Heart left ventricle (tissue), 16 donors: ENCODE measurements at regions not wholly inside any gene's neighbourhood (a gene's known extent, or its start where the extent isn't known, plus 50 kb on each side); places are given as distances from the start of the nearest gene placed in this dataset.

Experiments used
- ATAC-seq, 4 donors: fragments of 200-7000 bp; cut with Tn5 transposase; one replicate each; pipeline ENCODE4 v1.9.1; 2020 to 2022; ENCODE audit warnings: moderate library complexity in 4 of 4, mild to moderate bottlenecking in 3 of 4, moderate number of reproducible peaks in 1 of 4
- DNase-seq, 5 donors: peaks; one replicate each; pipeline ENCODE4 v3.0.0-alpha.2; 2020
- H3K27ac ChIP-seq, 12 donors: fragments of 200-600 bp; sonication (generic) in 4 of 12; one replicate each; pipeline versions ENCODE4 v1.5.0 to v1.8.0; 2016 to 2022; ENCODE audit warnings: mild to moderate bottlenecking in 2 of 12
- H3K27me3 ChIP-seq, 9 donors: fragments of 200-600 bp; sonication (generic) in 2 of 9; one replicate each; pipeline versions ENCODE4 v1.5.1 to v1.8.0; 2016 to 2022; ENCODE audit warnings: mild to moderate bottlenecking in 3 of 9
- H3K36me3 ChIP-seq, 9 donors: fragments of 200-600 bp; sonication (generic) in 2 of 9; one replicate each; pipeline versions ENCODE4 v1.5.0 to v1.8.0; 2018 to 2022; ENCODE audit warnings: mild to moderate bottlenecking in 2 of 9
- H3K4me1 ChIP-seq, 12 donors: fragments of 200-600 bp; sonication (generic) in 4 of 12; one replicate each; pipeline versions ENCODE4 v1.5.0 to v1.8.0; 2016 to 2022; ENCODE audit warnings: mild to moderate bottlenecking in 3 of 12
- H3K4me3 ChIP-seq, 12 donors: fragments of 200-600 bp; sonication (generic) in 4 of 12; one replicate each; pipeline versions ENCODE4 v1.5.0 to v1.8.0; 2017 to 2022; ENCODE audit warnings: mild to moderate bottlenecking in 9 of 12, moderate library complexity in 4 of 12
- H3K9me3 ChIP-seq, 12 donors: fragments of 200-600 bp; sonication (generic) in 4 of 12; one replicate each; pipeline versions ENCODE4 v1.5.0 to v1.8.0; 2016 to 2022; ENCODE audit warnings: mild to moderate bottlenecking in 1 of 12
- POLR2A ChIP-seq, 2 donors: fragments of 450-650 bp; IDR thresholded peaks; one replicate each; pipeline ENCODE4 v1.6.1; 2017; ENCODE audit warnings: antibody characterized with exemption in 2 of 2, mild to moderate bottlenecking in 2 of 2, moderate library complexity in 2 of 2
- WGBS, 4 donors: extraction: QIAGEN DNeasy Blood & Tissue Kit in 2 of 4; methylation state at CpG; one replicate each; pipeline versions ENCODE4 v1.1.5 to v1.1.7; 2013 to 2018; 5-methylcytosine and 5-hydroxymethylcytosine counted together
- intact Hi-C, 10 donors: fragments of 100-400 bp; cut with DNase I; formaldehyde crosslinking; loops; one replicate each; pipeline versions ENCODE4 v1.11.1 to v1.14.2; 2022
- TF ChIP-seq, protein P1 (sequence below), 12 donors: fragments of 200-600 bp; sonication (generic) in 4 of 12; IDR thresholded peaks; one replicate each; pipeline versions ENCODE4 v1.5.0 to v1.8.0; 2018 to 2022; ENCODE audit warnings: antibody characterized with exemption in 12 of 12, mild to moderate bottlenecking in 5 of 12
- donor health status: ischemic (EF 13 %, LVEDD 7.1; RV severe dilation, severe dysfunction).
- donor health status: healthy with polysubstance abuse.
- donor health status: DM: no; HTN: yes; CAD: no.
- donor health status: DM: no; HTN: no; CAD: no.
- donor health status: ischemic (EF 25% LVEDD 6.9; RV normal size, moderate dysfunction).
- donor health status: ischemic (EF 25% LVEDD 5.7; RV mildly dilated, moderate dysfunction).
- donor health status: healthy.
- donor health status: DM: yes; HTN: yes; CAD: no.
- donor health status: ischemic (EF 35%, LVEDD 5.7; RV mildly dilated, moderate dysfunction).
- donor health status: nonischemic (EF 11% LVEDD 7.7; RV severe dilation, severe dysfunction).
- donor health status: DM: yes; HTN: yes; CAD: no.
- donor health status: PGD.
- donor health status: ischemic (EF 29% LVEDD 5.4; RV normal size, mild dysfunction).
- donor health status: nonischemic (EF 23%, LVEDD 6.1; RV moderate dilation, normal function).

DNA sequence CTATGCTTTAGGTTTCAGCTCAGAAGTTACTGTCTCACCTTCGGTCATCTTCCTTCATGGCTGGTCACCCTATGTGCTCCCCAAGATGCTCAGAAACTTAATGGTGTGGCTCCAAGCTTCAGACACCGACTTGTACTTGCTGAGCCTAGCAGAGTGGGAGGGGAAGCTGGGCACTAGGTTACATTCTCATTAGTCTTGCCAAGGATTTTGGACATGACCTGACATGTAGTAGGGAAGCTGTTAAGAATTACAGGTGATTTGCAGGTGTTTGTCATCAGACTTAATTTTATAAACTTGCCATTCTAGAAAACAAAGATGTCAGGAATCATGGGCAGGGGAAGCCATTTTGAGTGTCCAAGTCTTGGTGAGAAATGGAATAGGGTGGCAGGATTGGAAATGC, 72.4 kb downstream of the CCNG2 start:
- Histone ChIP-seq H3K4me1 (peaks cover 0 to 5% (median 0%) of the 10 kb centered on the region in 12 donors), H3K9me3 (peaks cover 0 to 27% (median 9%) of the 10 kb centered on the region in 12 donors), H3K27ac (no peak overlapping the region), H3K36me3 (no peaks in the 10 kb centered on the region), H3K4me3 (no peak overlapping the region), H3K27me3 (no peaks in the 10 kb centered on the region)
- DNase-seq (no peak), ATAC-seq (no peak)
- intact Hi-C loops = no loop called here
- TF ChIP-seq POLR2A (IDR thresholded peaks at IDR 0.05) = no peak
- TF ChIP-seq, protein P1, sequence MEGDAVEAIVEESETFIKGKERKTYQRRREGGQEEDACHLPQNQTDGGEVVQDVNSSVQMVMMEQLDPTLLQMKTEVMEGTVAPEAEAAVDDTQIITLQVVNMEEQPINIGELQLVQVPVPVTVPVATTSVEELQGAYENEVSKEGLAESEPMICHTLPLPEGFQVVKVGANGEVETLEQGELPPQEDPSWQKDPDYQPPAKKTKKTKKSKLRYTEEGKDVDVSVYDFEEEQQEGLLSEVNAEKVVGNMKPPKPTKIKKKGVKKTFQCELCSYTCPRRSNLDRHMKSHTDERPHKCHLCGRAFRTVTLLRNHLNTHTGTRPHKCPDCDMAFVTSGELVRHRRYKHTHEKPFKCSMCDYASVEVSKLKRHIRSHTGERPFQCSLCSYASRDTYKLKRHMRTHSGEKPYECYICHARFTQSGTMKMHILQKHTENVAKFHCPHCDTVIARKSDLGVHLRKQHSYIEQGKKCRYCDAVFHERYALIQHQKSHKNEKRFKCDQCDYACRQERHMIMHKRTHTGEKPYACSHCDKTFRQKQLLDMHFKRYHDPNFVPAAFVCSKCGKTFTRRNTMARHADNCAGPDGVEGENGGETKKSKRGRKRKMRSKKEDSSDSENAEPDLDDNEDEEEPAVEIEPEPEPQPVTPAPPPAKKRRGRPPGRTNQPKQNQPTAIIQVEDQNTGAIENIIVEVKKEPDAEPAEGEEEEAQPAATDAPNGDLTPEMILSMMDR (IDR thresholded peaks at IDR 0.05) = no peak
- WGBS, 4 donors = 86 to 94% (median 92%) methylated on average over 2 of the region's 2 CpGs

- intact Hi-C loops = loop anchor here in 1 of 10 donors (10.0 kb wide), 1 partner anchor 202 kb away; no protein-coding TSS in a partner anchor
- Histone ChIP-seq H3K36me3 (no peaks in the 10 kb centered on the region), H3K4me3 (no peak overlapping the region), H3K9me3 (peaks cover 0 to 14% (median 2%) of the 10 kb centered on the region in 12 donors), H3K27ac (no peak overlapping the region), H3K27me3 (no peaks in the 10 kb centered on the region), H3K4me1 (peaks cover 0 to 5% (median 0%) of the 10 kb centered on the region in 12 donors)
- ATAC-seq (no peak), DNase-seq (no peak)
- TF ChIP-seq, protein P1 (IDR thresholded peaks at IDR 0.05) = no peak
- no peak for TF ChIP-seq POLR2A (IDR thresholded peaks at IDR 0.05)
- WGBS, 4 donors = 71 to 79% (median 74%) methylated on average over 4 of the region's 4 CpGs
These were observed 75.6 kb downstream of the CCNG2 start for GRCh38 chr4:77232653-77233052.

DNA sequence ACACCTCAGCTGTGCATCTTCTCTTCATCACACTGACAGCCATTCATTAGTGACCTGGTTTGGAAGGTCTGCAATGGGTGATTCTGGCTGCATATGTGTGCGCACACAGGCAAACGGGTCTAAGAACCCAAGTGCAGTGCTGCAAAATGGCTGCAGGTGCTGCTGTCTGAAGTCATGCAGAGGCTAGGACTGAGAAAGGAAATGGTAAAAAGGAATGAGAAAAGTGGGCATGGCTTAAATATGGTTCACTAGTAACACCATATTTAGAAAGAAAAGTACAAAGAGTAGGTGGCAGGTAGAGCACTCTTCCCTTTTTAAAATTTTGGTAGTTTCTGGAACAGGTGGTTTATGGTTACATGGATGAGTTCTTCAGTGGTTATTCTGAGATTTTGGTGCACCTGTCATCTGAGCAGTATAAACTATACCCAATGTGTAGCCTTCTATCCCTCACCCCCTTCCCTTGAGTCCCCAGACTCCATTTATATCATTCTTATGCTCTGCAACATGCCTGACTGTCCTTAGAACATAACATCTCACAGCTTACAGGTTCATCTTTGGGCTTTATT, 78.4 kb downstream of the CCNG2 start:
- 66 to 91% (median 77%) methylated on average over 2 of the region's 2 CpGs for WGBS, 4 donors
- DNase-seq (no peak), ATAC-seq (no peak)
- no peaks in the 10 kb centered on the region for H3K9me3 ChIP-seq
- peaks cover 0 to 5% (median 0%) of the 10 kb centered on the region in 9 donors for H3K27me3 ChIP-seq
- no peak overlapping the region for H3K4me3 ChIP-seq
- intact Hi-C loops = loop anchor here in 2 of 10 donors (5.0 to 10.0 kb wide), 2 partner anchors 72 to 199 kb away; no protein-coding TSS in a partner anchor
- TF ChIP-seq POLR2A (IDR thresholded peaks at IDR 0.05) = no peak
- TF ChIP-seq, protein P1 (IDR thresholded peaks at IDR 0.05) = no peak
- no peak overlapping the region for H3K27ac ChIP-seq
- peaks cover 0 to 5% (median 0%) of the 10 kb centered on the region in 12 donors for H3K4me1 ChIP-seq
- no peaks in the 10 kb centered on the region for H3K36me3 ChIP-seq

DNA sequence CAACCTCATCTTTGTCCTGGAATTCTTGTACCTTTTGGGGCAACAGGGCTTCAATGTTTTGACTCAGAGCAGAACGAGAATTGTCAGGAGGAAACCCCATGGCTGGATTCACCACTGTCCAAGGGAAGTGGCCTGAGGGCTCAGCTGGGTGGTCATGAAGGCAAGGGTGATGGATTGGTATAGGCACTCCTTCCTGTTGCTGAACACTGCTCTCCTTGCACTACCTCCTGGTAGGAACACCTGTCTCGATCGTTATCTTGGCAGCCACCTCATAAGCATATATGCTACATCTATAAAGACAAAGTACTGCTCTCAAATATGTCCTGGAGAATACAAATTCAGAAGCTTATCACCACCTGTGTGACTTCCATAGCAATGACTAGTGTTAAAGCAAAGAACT, 79.8 kb downstream of the CCNG2 start:
- WGBS, 4 donors = 81 to 89% (median 85%) methylated on average over 3 of the region's 3 CpGs
- Histone ChIP-seq H3K4me1 (no peaks in the 10 kb centered on the region), H3K27ac (no peak overlapping the region), H3K36me3 (no peaks in the 10 kb centered on the region), H3K27me3 (peaks cover 0 to 5% (median 0%) of the 10 kb centered on the region in 9 donors), H3K9me3 (no peaks in the 10 kb centered on the region), H3K4me3 (no peak overlapping the region)
- DNase-seq (no peak), ATAC-seq (no peak)
- intact Hi-C loops = loop anchor here in 2 of 10 donors (5.0 to 10.0 kb wide), 2 partner anchors 70 to 198 kb away; no protein-coding TSS in a partner anchor
- TF ChIP-seq POLR2A (IDR thresholded peaks at IDR 0.05) = no peak
- TF ChIP-seq, protein P1 (IDR thresholded peaks at IDR 0.05) = no peak
